ENCODE measurements at regions not wholly inside any gene's neighbourhood (a gene's known extent, or its start where the extent isn't known, plus 50 kb on each side); places are given as distances from the start of the nearest gene placed in this dataset.
A peak's percentile ranks its signal among the peaks of the same experiment; 100 is the strongest.

GRCh38 chr17:33595828-33596227, 302.7 kb upstream of the ASIC2 start:
- in situ Hi-C loops (cut with HindIII; ENCODE audit: low sequenced_read_pairs), result no loop called here
- DNase-seq (ENCODE audit: low spot score), result no peak

GRCh38 chr17:33596899-33597298, 303.8 kb upstream of the ASIC2 start:
- in situ Hi-C loops (cut with HindIII; ENCODE audit: low sequenced_read_pairs), result no loop called here
- DNase-seq (ENCODE audit: low spot score), result peak; percentile 4

GRCh38 chr17:33598797-33599196, 305.7 kb upstream of the ASIC2 start:
- in situ Hi-C loops (cut with HindIII; ENCODE audit: low sequenced_read_pairs), result no loop called here
- DNase-seq (ENCODE audit: low spot score), result no peak

GRCh38 chr17:33602981-33603380, 309.9 kb upstream of the ASIC2 start:
- DNase-seq (ENCODE audit: low spot score), result no peak
- in situ Hi-C loops (cut with HindIII; ENCODE audit: low sequenced_read_pairs), result no loop called here

- in situ Hi-C loops (cut with HindIII; ENCODE audit: low sequenced_read_pairs), result no loop called here
- no peak for DNase-seq (ENCODE audit: low spot score)
These were observed 310.7 kb upstream of the ASIC2 start for GRCh38 chr17:33603789-33604188.

- no peak for DNase-seq (ENCODE audit: low spot score)
- in situ Hi-C loops (cut with HindIII; ENCODE audit: low sequenced_read_pairs), result no loop called here
These were observed 318.4 kb upstream of the ASIC2 start for GRCh38 chr17:33611532-33611931.

- in situ Hi-C loops (cut with HindIII; ENCODE audit: low sequenced_read_pairs), result no loop called here
- no peak for DNase-seq (ENCODE audit: low spot score)
These were observed 322.8 kb upstream of the ASIC2 start for GRCh38 chr17:33615861-33616260.

GRCh38 chr17:33623841-33624240, 330.7 kb upstream of the ASIC2 start:
- in situ Hi-C loops (cut with HindIII; ENCODE audit: low sequenced_read_pairs), result no loop called here
- DNase-seq (ENCODE audit: low spot score), result peak; percentile 25

GRCh38 chr17:33628500-33629346, 335.6 kb upstream of the ASIC2 start:
- DNase-seq (ENCODE audit: low spot score), result peak; percentile 27
- in situ Hi-C loops (cut with HindIII; ENCODE audit: low sequenced_read_pairs), result no loop called here

GRCh38 chr17:33633446-33633845, 340.4 kb upstream of the ASIC2 start:
- no peak for DNase-seq (ENCODE audit: low spot score)
- in situ Hi-C loops (cut with HindIII; ENCODE audit: low sequenced_read_pairs), result no loop called here

- no peak for DNase-seq (ENCODE audit: low spot score)
- in situ Hi-C loops (cut with HindIII; ENCODE audit: low sequenced_read_pairs), result no loop called here
These were observed 344.4 kb upstream of the ASIC2 start for GRCh38 chr17:33637534-33637933.

GRCh38 chr17:33639103-33639880, 346.2 kb upstream of the ASIC2 start:
- no peak for DNase-seq (ENCODE audit: low spot score)
- in situ Hi-C loops (cut with HindIII; ENCODE audit: low sequenced_read_pairs), result no loop called here

- DNase-seq (ENCODE audit: low spot score), result no peak
- in situ Hi-C loops (cut with HindIII; ENCODE audit: low sequenced_read_pairs), result no loop called here
These were observed 347.5 kb upstream of the ASIC2 start for GRCh38 chr17:33640629-33641028.

- in situ Hi-C loops (cut with HindIII; ENCODE audit: low sequenced_read_pairs), result no loop called here
- DNase-seq (ENCODE audit: low spot score), result no peak
These were observed 348.9 kb upstream of the ASIC2 start for GRCh38 chr17:33642002-33642401.

- in situ Hi-C loops (cut with HindIII; ENCODE audit: low sequenced_read_pairs), result no loop called here
- peak; percentile 44 for DNase-seq (ENCODE audit: low spot score)
These were observed 354.9 kb upstream of the ASIC2 start for GRCh38 chr17:33647956-33648355.

- in situ Hi-C loops (cut with HindIII; ENCODE audit: low sequenced_read_pairs), result no loop called here
- DNase-seq (ENCODE audit: low spot score), result no peak
These were observed 357.2 kb upstream of the ASIC2 start for GRCh38 chr17:33650304-33650703.

- in situ Hi-C loops (cut with HindIII; ENCODE audit: low sequenced_read_pairs), result no loop called here
- DNase-seq (ENCODE audit: low spot score), result no peak
These were observed 358.6 kb upstream of the ASIC2 start for GRCh38 chr17:33651686-33652085.

- no peak for DNase-seq (ENCODE audit: low spot score)
- in situ Hi-C loops (cut with HindIII; ENCODE audit: low sequenced_read_pairs), result no loop called here
These were observed 359.8 kb upstream of the ASIC2 start for GRCh38 chr17:33652731-33653398.

- in situ Hi-C loops (cut with HindIII; ENCODE audit: low sequenced_read_pairs), result no loop called here
- no peak for DNase-seq (ENCODE audit: low spot score)
These were observed 360.3 kb upstream of the ASIC2 start for GRCh38 chr17:33653399-33653788.

- DNase-seq (ENCODE audit: low spot score), result no peak
- in situ Hi-C loops (cut with HindIII; ENCODE audit: low sequenced_read_pairs), result no loop called here
These were observed 364.1 kb upstream of the ASIC2 start for GRCh38 chr17:33657181-33657580.

Measured in G401 (cell line).